GM06990 (cell line): ENCODE measurements at regions not wholly inside any gene's neighbourhood (a gene's known extent, or its start where the extent isn't known, plus 50 kb on each side); places are given as distances from the start of the nearest gene placed in this dataset.

Experiments used
- DNase-seq: peaks from one replicate; pipeline ENCODE4 v3.0.0-alpha.2; 2011; ENCODE audit not compliant: insufficient read length; ENCODE audit errors: extremely low read depth
- H3K27me3 ChIP-seq: replicated peaks from 2 replicates; pipeline ENCODE4 v1.6.0; 2011; ENCODE audit warnings: low read length; ENCODE audit not compliant: control insufficient read depth, insufficient read depth
- H3K36me3 ChIP-seq: 2 replicates; pipeline ENCODE4 v1.5.1; 2011; ENCODE audit warnings: low read length; ENCODE audit not compliant: control insufficient read depth, insufficient read depth
- H3K4me3 ChIP-seq: replicated peaks from 2 replicates; pipeline ENCODE4 v1.5.1; 2011; ENCODE audit warnings: low read depth, mild to moderate bottlenecking, control low read depth, low read length
- TF ChIP-seq, protein P1 (sequence below): IDR thresholded peaks from 2 replicates; pipeline ENCODE4 v1.5.1; 2011; ENCODE audit warnings: low read length, control low read depth, mild to moderate bottlenecking, inconsistent platforms; ENCODE audit not compliant: insufficient read depth, poor library complexity, severe bottlenecking

DNA sequence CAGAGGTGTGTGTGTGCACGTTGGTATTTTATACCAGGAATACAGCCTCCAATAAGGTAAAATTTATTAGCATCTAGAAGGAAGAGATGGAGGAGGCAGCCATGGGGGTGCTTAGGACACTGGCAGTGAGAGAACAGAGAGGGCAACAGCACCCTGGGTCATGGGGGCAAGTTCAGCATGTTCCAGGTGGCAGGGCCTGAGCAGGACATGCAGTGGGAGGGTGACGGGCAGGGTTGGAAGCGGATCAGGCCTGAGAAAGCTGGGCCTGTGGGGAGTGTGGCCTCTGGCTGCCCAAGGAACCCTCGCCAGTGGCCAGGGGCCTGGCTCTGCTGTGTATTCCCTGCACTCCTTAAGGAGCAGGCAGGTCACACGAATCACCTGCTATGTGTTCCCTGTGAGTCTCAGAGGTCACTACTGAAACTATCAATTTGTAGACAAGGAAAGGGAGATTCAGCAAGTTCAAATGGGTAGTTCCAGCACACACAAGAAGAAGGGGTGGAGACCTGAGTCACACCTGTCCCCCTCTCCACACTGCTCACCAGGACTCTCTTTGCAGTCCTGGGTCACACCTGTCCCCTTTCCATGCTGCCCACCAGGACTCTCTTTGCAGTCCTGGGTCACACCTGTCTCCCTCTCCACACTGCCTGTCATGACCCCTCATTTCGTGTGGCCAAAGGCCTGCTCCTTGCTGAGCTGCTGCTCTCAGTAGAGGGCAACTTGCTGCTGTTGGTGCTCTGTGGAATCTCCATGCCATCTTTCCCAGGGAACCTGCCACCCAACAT is 463.9 kb upstream of the HS6ST1 start:
- Histone ChIP-seq H3K27me3 (no peaks in the 10 kb centered on the region; the same call in 1 of the 2 replicates), H3K36me3 (no peaks in the 10 kb centered on the region), H3K4me3 (no peak overlapping the region)
- TF ChIP-seq, protein P1, sequence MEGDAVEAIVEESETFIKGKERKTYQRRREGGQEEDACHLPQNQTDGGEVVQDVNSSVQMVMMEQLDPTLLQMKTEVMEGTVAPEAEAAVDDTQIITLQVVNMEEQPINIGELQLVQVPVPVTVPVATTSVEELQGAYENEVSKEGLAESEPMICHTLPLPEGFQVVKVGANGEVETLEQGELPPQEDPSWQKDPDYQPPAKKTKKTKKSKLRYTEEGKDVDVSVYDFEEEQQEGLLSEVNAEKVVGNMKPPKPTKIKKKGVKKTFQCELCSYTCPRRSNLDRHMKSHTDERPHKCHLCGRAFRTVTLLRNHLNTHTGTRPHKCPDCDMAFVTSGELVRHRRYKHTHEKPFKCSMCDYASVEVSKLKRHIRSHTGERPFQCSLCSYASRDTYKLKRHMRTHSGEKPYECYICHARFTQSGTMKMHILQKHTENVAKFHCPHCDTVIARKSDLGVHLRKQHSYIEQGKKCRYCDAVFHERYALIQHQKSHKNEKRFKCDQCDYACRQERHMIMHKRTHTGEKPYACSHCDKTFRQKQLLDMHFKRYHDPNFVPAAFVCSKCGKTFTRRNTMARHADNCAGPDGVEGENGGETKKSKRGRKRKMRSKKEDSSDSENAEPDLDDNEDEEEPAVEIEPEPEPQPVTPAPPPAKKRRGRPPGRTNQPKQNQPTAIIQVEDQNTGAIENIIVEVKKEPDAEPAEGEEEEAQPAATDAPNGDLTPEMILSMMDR: no peak
- no peak for DNase-seq

DNA sequence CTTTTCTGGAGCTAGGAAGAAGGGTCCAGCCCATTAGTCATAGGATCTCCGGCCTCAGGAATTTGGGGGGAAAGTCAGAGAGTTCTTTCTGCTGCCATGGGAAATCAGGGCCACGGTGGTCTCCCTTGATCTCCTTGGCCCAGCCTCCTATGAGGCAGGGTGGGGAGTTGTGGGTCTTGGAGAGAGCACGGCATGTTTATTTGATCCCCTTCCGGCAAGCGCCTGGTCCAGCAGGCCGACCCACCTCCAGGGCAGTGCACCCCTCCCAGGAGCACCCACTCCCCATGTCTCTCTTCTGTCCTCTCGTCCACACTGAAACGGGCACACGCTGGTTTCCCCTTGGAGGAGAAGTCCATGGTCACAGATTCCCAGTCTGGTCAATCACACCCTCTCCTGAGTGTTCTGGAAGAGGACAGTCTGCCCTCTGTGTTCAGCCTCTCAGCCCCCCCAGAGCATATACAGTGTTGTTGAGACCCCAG is 464.6 kb upstream of the HS6ST1 start:
- no peak for DNase-seq
- TF ChIP-seq, protein P1: no peak
- H3K27me3 ChIP-seq: no peaks in the 10 kb centered on the region; the same call in 1 of the 2 replicates
- H3K4me3 ChIP-seq: no peak overlapping the region
- H3K36me3 ChIP-seq: no peaks in the 10 kb centered on the region

DNA sequence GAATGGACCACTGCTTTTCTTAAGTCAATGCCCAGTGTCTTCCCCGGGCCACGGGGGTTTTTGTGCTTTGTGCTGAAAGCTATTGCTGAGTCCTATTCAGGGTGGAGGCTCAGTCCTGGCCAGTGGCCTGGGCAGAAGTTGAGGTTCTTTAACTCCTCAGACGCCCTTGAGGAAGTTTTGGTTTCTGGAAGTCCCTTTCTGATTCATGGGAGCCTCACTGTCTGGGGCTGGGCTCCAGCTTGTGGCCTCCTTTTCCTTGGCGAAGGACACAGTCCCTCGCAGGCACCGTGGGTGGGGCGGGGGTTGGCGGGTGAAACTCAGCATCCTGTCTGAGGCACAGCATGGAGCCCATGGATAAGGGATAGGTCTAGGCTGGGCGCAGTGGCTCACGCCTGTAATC is 465.2 kb upstream of the HS6ST1 start:
- Histone ChIP-seq H3K36me3 (no peaks in the 10 kb centered on the region), H3K4me3 (no peak overlapping the region), H3K27me3 (no peaks in the 10 kb centered on the region; the same call in 1 of the 2 replicates)
- TF ChIP-seq, protein P1: no peak
- DNase-seq: no peak

DNA sequence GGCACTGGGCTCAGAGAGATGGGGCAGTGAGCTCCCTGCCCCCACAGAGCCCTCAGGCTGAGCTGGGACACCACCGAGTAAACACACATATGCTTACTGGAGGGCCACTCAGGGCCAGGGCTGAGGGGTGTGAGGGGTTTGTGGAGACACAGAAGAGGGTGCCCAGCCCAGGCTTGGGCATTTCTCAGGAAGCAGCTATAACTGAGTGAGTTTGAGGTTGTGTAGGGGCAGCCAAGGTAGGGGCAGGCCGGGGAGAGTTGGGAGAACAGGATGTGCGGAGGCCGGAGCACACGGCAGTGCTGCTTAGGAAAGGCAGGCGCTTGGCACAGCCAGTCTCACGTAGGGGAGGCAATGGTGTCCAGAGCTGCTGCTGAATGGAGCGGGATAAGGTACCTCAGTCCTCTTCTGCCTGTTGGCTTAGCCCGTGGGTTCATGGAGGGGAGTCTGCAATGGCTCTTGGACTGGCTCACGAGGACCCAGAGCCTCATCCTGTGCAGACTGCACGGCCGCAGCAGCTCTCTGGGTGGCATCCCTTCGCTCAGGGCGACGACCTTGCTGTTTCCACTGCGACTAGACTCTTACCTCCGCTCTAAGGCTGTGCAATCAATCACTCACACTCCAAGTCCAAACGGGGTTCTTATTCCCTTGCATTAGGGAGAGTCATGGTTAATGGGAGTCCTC is 466.1 kb upstream of the HS6ST1 start:
- no peak for DNase-seq
- Histone ChIP-seq H3K36me3 (no peaks in the 10 kb centered on the region), H3K4me3 (no peak overlapping the region), H3K27me3 (no peaks in the 10 kb centered on the region; the same call in 1 of the 2 replicates)
- TF ChIP-seq, protein P1: no peak

DNA sequence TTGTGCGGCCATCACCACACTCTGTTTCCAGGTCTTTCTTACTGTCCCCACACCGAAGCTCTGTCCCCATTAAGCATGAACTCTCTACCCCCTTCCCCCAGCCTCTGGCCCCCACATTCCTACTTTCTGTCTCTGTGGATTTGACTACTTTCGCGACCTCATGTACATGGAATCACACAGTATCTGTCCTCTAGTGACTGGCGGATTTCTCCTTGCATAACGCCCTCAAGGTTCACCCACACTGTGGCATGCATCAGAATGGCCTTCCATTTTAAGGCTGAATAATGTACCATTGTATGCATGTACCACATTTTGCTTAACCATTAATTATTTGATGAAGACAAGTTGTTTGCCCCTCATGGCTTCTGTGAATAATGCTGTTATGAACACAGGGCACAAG is 467.6 kb upstream of the HS6ST1 start:
- no peak for DNase-seq
- H3K4me3 ChIP-seq: no peak overlapping the region
- no peaks in the 10 kb centered on the region for H3K36me3 ChIP-seq
- TF ChIP-seq, protein P1: no peak
- no peaks in the 10 kb centered on the region; the same call in 1 of the 2 replicates for H3K27me3 ChIP-seq
